ENCODE measurements at regions not wholly inside any gene's neighbourhood (a gene's known extent, or its start where the extent isn't known, plus 50 kb on each side); places are given as distances from the start of the nearest gene placed in this dataset.

GRCh38 chr5:133794771-133795415 is 173.5 kb downstream of the C5orf15 start:
- H3K36me3 ChIP-seq, result no peaks in the 10 kb centered on the region
- no peaks in the 10 kb centered on the region for H3K4me1 ChIP-seq
- no peaks in the 10 kb centered on the region for H3K9me3 ChIP-seq (replicated peaks)
- DNase-seq, result no peak
- no peaks in the 10 kb centered on the region for H3K27me3 ChIP-seq
- H3K4me3 ChIP-seq, result no peak overlapping the region
- H3K27ac ChIP-seq, result no peak overlapping the region

GRCh38 chr5:133793756-133794465 is 174.5 kb downstream of the C5orf15 start:
- Histone ChIP-seq H3K27ac (no peak overlapping the region), H3K36me3 (no peaks in the 10 kb centered on the region), H3K4me3 (no peak overlapping the region), H3K4me1 (no peaks in the 10 kb centered on the region), H3K27me3 (no peaks in the 10 kb centered on the region), H3K9me3 (replicated peaks) (no peaks in the 10 kb centered on the region)
- DNase-seq, result no peak

- Histone ChIP-seq H3K36me3 (no peaks in the 10 kb centered on the region), H3K27me3 (no peaks in the 10 kb centered on the region), H3K4me1 (no peaks in the 10 kb centered on the region), H3K27ac (no peak overlapping the region), H3K9me3 (replicated peaks) (no peaks in the 10 kb centered on the region), H3K4me3 (no peak overlapping the region)
- DNase-seq, result no peak
Measured at GRCh38 chr5:133792655-133793054, 175.8 kb downstream of the C5orf15 start.

- no peak for DNase-seq
- Histone ChIP-seq H3K9me3 (replicated peaks) (no peaks in the 10 kb centered on the region), H3K4me1 (no peaks in the 10 kb centered on the region), H3K4me3 (no peak overlapping the region), H3K36me3 (no peaks in the 10 kb centered on the region), H3K27me3 (no peaks in the 10 kb centered on the region), H3K27ac (no peak overlapping the region)
Measured at GRCh38 chr5:133792024-133792423, 176.4 kb downstream of the C5orf15 start.

GRCh38 chr5:133790898-133791297 is 177.5 kb downstream of the C5orf15 start:
- Histone ChIP-seq H3K9me3 (replicated peaks) (no peaks in the 10 kb centered on the region), H3K4me3 (no peak overlapping the region), H3K27me3 (no peaks in the 10 kb centered on the region), H3K27ac (no peak overlapping the region), H3K4me1 (no peaks in the 10 kb centered on the region), H3K36me3 (no peaks in the 10 kb centered on the region)
- no peak for DNase-seq

GRCh38 chr5:133789428-133789827 is 177.1 kb upstream of the FSTL4 start:
- DNase-seq, result no peak
- no peak overlapping the region for H3K4me3 ChIP-seq
- no peaks in the 10 kb centered on the region for H3K27me3 ChIP-seq

GRCh38 chr5:133788121-133788520 is 175.8 kb upstream of the FSTL4 start:
- no peak overlapping the region for H3K4me3 ChIP-seq
- no peaks in the 10 kb centered on the region for H3K27me3 ChIP-seq
- no peak for DNase-seq
- no peaks in the 10 kb centered on the region for H3K4me1 ChIP-seq
- H3K27ac ChIP-seq, result no peak overlapping the region
- H3K36me3 ChIP-seq, result no peaks in the 10 kb centered on the region
- no peaks in the 10 kb centered on the region for H3K9me3 ChIP-seq (replicated peaks)

More at GRCh38 chr5:133789428-133789827, 177.1 kb upstream of the FSTL4 start:
- Histone ChIP-seq H3K27ac (no peak overlapping the region), H3K36me3 (no peaks in the 10 kb centered on the region), H3K9me3 (replicated peaks) (no peaks in the 10 kb centered on the region), H3K4me1 (no peaks in the 10 kb centered on the region)

- H3K27me3 ChIP-seq, result no peaks in the 10 kb centered on the region
- H3K4me1 ChIP-seq, result no peaks in the 10 kb centered on the region
- no peaks in the 10 kb centered on the region for H3K36me3 ChIP-seq
- H3K27ac ChIP-seq, result no peak overlapping the region
- no peaks in the 10 kb centered on the region for H3K9me3 ChIP-seq (replicated peaks)
- DNase-seq, result no peak
- no peak overlapping the region for H3K4me3 ChIP-seq
Measured at GRCh38 chr5:133786420-133786819, 174.1 kb upstream of the FSTL4 start.

- Histone ChIP-seq H3K27ac (no peak overlapping the region), H3K4me3 (no peak overlapping the region), H3K4me1 (no peaks in the 10 kb centered on the region), H3K9me3 (replicated peaks) (no peaks in the 10 kb centered on the region), H3K36me3 (no peaks in the 10 kb centered on the region), H3K27me3 (no peaks in the 10 kb centered on the region)
- DNase-seq, result no peak
Measured at GRCh38 chr5:133785182-133785581, 172.8 kb upstream of the FSTL4 start.

GRCh38 chr5:133783481-133783880 is 171.1 kb upstream of the FSTL4 start:
- Histone ChIP-seq H3K27me3 (no peaks in the 10 kb centered on the region), H3K4me1 (no peaks in the 10 kb centered on the region), H3K36me3 (no peaks in the 10 kb centered on the region), H3K4me3 (no peak overlapping the region), H3K27ac (no peak overlapping the region), H3K9me3 (replicated peaks) (no peaks in the 10 kb centered on the region)
- DNase-seq, result no peak

- H3K27me3 ChIP-seq, result no peaks in the 10 kb centered on the region
- H3K4me3 ChIP-seq, result no peak overlapping the region
- no peaks in the 10 kb centered on the region for H3K9me3 ChIP-seq (replicated peaks)
- H3K27ac ChIP-seq, result no peak overlapping the region
- H3K36me3 ChIP-seq, result no peaks in the 10 kb centered on the region
- DNase-seq, result no peak
- H3K4me1 ChIP-seq, result no peaks in the 10 kb centered on the region
Measured at GRCh38 chr5:133782736-133783135, 170.4 kb upstream of the FSTL4 start.

GRCh38 chr5:133781436-133782225 is 169.3 kb upstream of the FSTL4 start:
- Histone ChIP-seq H3K9me3 (replicated peaks) (no peaks in the 10 kb centered on the region), H3K4me1 (peaks cover 3% of the 10 kb centered on the region; the same call in 1 of the 2 replicates), H3K36me3 (no peaks in the 10 kb centered on the region; the same call in 1 of the 2 replicates), H3K27me3 (no peaks in the 10 kb centered on the region), H3K27ac (no peak overlapping the region), H3K4me3 (no peak overlapping the region)
- no peak for DNase-seq

- no peaks in the 10 kb centered on the region; the same call in 1 of the 2 replicates for H3K36me3 ChIP-seq
- H3K27ac ChIP-seq, result no peak overlapping the region
- DNase-seq, result no peak
- no peak overlapping the region for H3K4me3 ChIP-seq
- H3K27me3 ChIP-seq, result no peaks in the 10 kb centered on the region
- no peaks in the 10 kb centered on the region for H3K9me3 ChIP-seq (replicated peaks)
- H3K4me1 ChIP-seq, result peaks cover 3% of the 10 kb centered on the region; the same call in 1 of the 2 replicates
Measured at GRCh38 chr5:133780619-133781280, 168.4 kb upstream of the FSTL4 start.

- Histone ChIP-seq H3K27me3 (no peaks in the 10 kb centered on the region), H3K36me3 (no peaks in the 10 kb centered on the region; the same call in 1 of the 2 replicates), H3K4me3 (no peak overlapping the region), H3K9me3 (replicated peaks) (no peaks in the 10 kb centered on the region), H3K4me1 (peaks cover 3% of the 10 kb centered on the region; the same call in 1 of the 2 replicates), H3K27ac (no peak overlapping the region)
- no peak for DNase-seq
Measured at GRCh38 chr5:133779828-133780475, 167.6 kb upstream of the FSTL4 start.

All from SJCRH30 (cell line).